ENCODE measurements at regions not wholly inside any gene's neighbourhood (a gene's known extent, or its start where the extent isn't known, plus 50 kb on each side); places are given as distances from the start of the nearest gene placed in this dataset.

DNA sequence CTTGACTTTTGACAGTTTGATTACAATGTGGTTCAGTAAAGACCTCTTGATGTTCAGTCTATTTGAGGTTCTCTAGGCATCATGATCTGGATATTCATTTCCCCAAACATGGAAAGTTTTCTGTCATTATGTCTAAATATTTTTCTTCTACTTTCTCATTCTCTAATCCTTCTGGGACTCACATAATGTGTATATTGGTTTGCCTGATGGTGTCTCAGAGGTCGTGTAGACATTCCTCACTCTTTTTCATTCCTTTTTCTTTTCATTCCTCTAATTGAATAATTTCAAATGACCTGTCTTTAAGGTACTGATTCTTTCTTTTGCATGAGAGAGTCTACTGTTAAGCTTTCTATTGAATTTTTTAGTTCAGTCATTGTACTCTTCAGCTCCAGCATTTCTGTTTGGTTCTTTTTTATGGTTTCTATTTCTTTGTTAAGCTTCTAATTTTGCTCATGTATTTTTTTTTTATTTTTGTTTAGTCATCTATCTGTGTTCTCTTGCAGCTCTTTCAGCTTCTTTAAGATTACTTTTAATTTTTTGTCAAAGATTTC, 158.4 kb downstream of the GDAP2 start:
- Histone ChIP-seq H3K4me3 (replicated peaks in 1 of 2; ENCODE audit: low read depth in 1 of 2, low read length in 2 of 2) (no peak overlapping the region), H3K9me2 (ENCODE audit: insufficient read depth) (no peaks in the 10 kb centered on the region), H3K9ac (ENCODE audit: low read length) (no peak overlapping the region), H3K27ac (ENCODE audit: low read depth, low read length) (no peak overlapping the region), H3K4me1 (ENCODE audit: control insufficient read depth in 1 of 2, insufficient read depth in 2 of 2, low read length in 2 of 2) (no peaks in the 10 kb centered on the region), H3K79me2 (ENCODE audit: insufficient read depth, low read length) (no peaks in the 10 kb centered on the region), H3K27me3 (ENCODE audit: insufficient read depth, low read length) (no peaks in the 10 kb centered on the region), H3K4me2 (ENCODE audit: low read length) (no peak overlapping the region), H2AFZ (ENCODE audit: low read depth, low read length, poor library complexity, severe bottlenecking) (no peak overlapping the region), H3K36me3 (ENCODE audit: control insufficient read depth in 1 of 2, insufficient read depth in 2 of 2, low read length in 2 of 2) (no peaks in the 10 kb centered on the region), H3K9me3 (ENCODE audit: control insufficient read depth in 1 of 2, insufficient read depth in 1 of 2, low read depth in 1 of 2, low read length in 2 of 2) (peaks cover 0 to 6% of the 10 kb centered on the region in 2 experiments; a peak in 1 of 4 replicates), H4K20me1 (ENCODE audit: insufficient read depth) (no peaks in the 10 kb centered on the region)
- DNase-seq (ENCODE audit: low read depth, low spot score) (no peak), ATAC-seq (no peak)
- ChIA-PET RAD21 (ENCODE audit: low non-redundant PET in 1 of 2, low total read pairs in 2 of 2, uncharacterized antibody in 2 of 2, unreplicated experiment in 2 of 2) (no interaction called here), POLR2A (no interaction called here), CTCF (interaction anchor here (1.0 to 1.1 kb wide), 2 partner anchors 13 to 17 kb away, joined by 4 read pairs; no protein-coding TSS in a partner anchor)
- no TSS peak for BruUV-seq (replicated peaks)
- intact Hi-C loops (cut with micrococcal nuclease): no loop called here
- TF ChIP-seq MAX (IDR thresholded peaks at IDR 0.05) (no peak), REST (IDR thresholded peaks at IDR 0.05; ENCODE audit: low read depth) (no peak), YY1 (IDR thresholded peaks at IDR 0.05; ENCODE audit: extremely low read depth, insufficient replicate concordance, low read depth, low read length) (no peak), JUND (IDR thresholded peaks at IDR 0.05) (no peak), EZH2phosphoT487 (IDR thresholded peaks at IDR 0.05; ENCODE audit: borderline replicate concordance) (no peak), CEBPB (IDR thresholded peaks at IDR 0.05; ENCODE audit: low read depth) (no peak), SP1 (IDR thresholded peaks at IDR 0.05; ENCODE audit: low read depth) (no peak), SRF (IDR thresholded peaks at IDR 0.05; ENCODE audit: low read depth) (no peak), POLR2A (IDR thresholded peaks at IDR 0.05; ENCODE audit: borderline replicate concordance, extremely low read depth, insufficient read depth, insufficient read length) (no peak), POLR2AphosphoS5 (IDR thresholded peaks at IDR 0.05; ENCODE audit: low read depth, low read length) (no peak), TCF7L2 (IDR thresholded peaks at IDR 0.05; ENCODE audit: borderline replicate concordance, extremely low read depth, insufficient read depth, insufficient read length) (no peak), ELF1 (IDR thresholded peaks at IDR 0.05; ENCODE audit: borderline replicate concordance, low read depth) (no peak), EGR1 (IDR thresholded peaks at IDR 0.05; ENCODE audit: low read depth) (no peak), EZH2 (IDR thresholded peaks at IDR 0.05) (no peak), SIN3A (IDR thresholded peaks at IDR 0.05; ENCODE audit: low read depth) (no peak), FOSL1 (IDR thresholded peaks at IDR 0.05; ENCODE audit: low read depth) (no peak), ZFX (IDR thresholded peaks at IDR 0.05) (no peak)
- TF ChIP-seq, protein P1, sequence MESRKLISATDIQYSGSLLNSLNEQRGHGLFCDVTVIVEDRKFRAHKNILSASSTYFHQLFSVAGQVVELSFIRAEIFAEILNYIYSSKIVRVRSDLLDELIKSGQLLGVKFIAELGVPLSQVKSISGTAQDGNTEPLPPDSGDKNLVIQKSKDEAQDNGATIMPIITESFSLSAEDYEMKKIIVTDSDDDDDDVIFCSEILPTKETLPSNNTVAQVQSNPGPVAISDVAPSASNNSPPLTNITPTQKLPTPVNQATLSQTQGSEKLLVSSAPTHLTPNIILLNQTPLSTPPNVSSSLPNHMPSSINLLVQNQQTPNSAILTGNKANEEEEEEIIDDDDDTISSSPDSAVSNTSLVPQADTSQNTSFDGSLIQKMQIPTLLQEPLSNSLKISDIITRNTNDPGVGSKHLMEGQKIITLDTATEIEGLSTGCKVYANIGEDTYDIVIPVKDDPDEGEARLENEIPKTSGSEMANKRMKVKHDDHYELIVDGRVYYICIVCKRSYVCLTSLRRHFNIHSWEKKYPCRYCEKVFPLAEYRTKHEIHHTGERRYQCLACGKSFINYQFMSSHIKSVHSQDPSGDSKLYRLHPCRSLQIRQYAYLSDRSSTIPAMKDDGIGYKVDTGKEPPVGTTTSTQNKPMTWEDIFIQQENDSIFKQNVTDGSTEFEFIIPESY (IDR thresholded peaks at IDR 0.05; ENCODE audit: extremely low read depth, insufficient replicate concordance, low read length): no peak
- TF ChIP-seq, protein P2, sequence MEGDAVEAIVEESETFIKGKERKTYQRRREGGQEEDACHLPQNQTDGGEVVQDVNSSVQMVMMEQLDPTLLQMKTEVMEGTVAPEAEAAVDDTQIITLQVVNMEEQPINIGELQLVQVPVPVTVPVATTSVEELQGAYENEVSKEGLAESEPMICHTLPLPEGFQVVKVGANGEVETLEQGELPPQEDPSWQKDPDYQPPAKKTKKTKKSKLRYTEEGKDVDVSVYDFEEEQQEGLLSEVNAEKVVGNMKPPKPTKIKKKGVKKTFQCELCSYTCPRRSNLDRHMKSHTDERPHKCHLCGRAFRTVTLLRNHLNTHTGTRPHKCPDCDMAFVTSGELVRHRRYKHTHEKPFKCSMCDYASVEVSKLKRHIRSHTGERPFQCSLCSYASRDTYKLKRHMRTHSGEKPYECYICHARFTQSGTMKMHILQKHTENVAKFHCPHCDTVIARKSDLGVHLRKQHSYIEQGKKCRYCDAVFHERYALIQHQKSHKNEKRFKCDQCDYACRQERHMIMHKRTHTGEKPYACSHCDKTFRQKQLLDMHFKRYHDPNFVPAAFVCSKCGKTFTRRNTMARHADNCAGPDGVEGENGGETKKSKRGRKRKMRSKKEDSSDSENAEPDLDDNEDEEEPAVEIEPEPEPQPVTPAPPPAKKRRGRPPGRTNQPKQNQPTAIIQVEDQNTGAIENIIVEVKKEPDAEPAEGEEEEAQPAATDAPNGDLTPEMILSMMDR (IDR thresholded peaks at IDR 0.05 in 2 of 3, conservative IDR thresholded peaks at IDR 0.05 in 1 of 3; ENCODE audit: borderline replicate concordance in 1 of 3, insufficient read depth in 1 of 3, low read depth in 2 of 3, low read length in 2 of 3): no peak
- TF ChIP-seq, protein P3, sequence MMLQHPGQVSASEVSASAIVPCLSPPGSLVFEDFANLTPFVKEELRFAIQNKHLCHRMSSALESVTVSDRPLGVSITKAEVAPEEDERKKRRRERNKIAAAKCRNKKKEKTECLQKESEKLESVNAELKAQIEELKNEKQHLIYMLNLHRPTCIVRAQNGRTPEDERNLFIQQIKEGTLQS (IDR thresholded peaks at IDR 0.05): no peak
